Stimulated activated CD8-positive, alpha-beta memory T cell treated with anti-CD3 and anti-CD28 coated beads, Interleukin-7, amount 100 ng/mL, for 24 hours (primary cell): ENCODE measurements at regions not wholly inside any gene's neighbourhood (a gene's known extent, or its start where the extent isn't known, plus 50 kb on each side); places are given as distances from the start of the nearest gene placed in this dataset.

ENCODE experiments used
- DNase-seq: peaks from one replicate; pipeline ENCODE4 v3.0.0-alpha.2; 2020; ENCODE audit warnings: low read depth

GRCh38 chr6:109295109-109295773 is 87.0 kb downstream of the CD164 start:
- DNase-seq: no peak

- no peak for DNase-seq
Observed at GRCh38 chr6:109292983-109293586, 89.2 kb downstream of the CD164 start.

- DNase-seq: no peak
Observed at GRCh38 chr6:109292420-109292819, 89.8 kb downstream of the CD164 start.

GRCh38 chr6:109291902-109292301 is 90.4 kb downstream of the CD164 start:
- DNase-seq: no peak

GRCh38 chr6:109290143-109290931 is 91.9 kb downstream of the CD164 start:
- DNase-seq: no peak

GRCh38 chr6:109285366-109285765 is 96.9 kb downstream of the CD164 start:
- DNase-seq: no peak

- DNase-seq: no peak
Observed at GRCh38 chr6:109284675-109285074, 97.6 kb downstream of the CD164 start.

GRCh38 chr6:109282756-109283155 is 99.5 kb downstream of the CD164 start:
- no peak for DNase-seq

- no peak for DNase-seq
Observed at GRCh38 chr6:109279628-109280027, 102.6 kb downstream of the CD164 start.

- DNase-seq: no peak
Observed at GRCh38 chr6:109271622-109272021, 110.6 kb downstream of the CD164 start.

GRCh38 chr6:109269953-109270517 is 112.2 kb downstream of the CD164 start:
- no peak for DNase-seq

- DNase-seq: no peak
Observed at GRCh38 chr6:109269057-109269456, 113.2 kb downstream of the CD164 start.

GRCh38 chr6:109265530-109265929 is 116.7 kb downstream of the CD164 start:
- DNase-seq: no peak

GRCh38 chr6:109263873-109264700 is 118.2 kb downstream of the CD164 start:
- DNase-seq: no peak

GRCh38 chr6:109262261-109262660 is 120.0 kb downstream of the CD164 start:
- DNase-seq: no peak

GRCh38 chr6:109261811-109262210 is 120.5 kb downstream of the CD164 start:
- no peak for DNase-seq

- no peak for DNase-seq
Observed at GRCh38 chr6:109260701-109261100, 121.6 kb downstream of the CD164 start.

- no peak for DNase-seq
Observed at GRCh38 chr6:109260126-109260525, 122.1 kb downstream of the CD164 start.

GRCh38 chr6:109258129-109258528 is 124.1 kb downstream of the CD164 start:
- DNase-seq: no peak

- no peak for DNase-seq
Observed at GRCh38 chr6:109257494-109257893, 124.8 kb downstream of the CD164 start.

- no peak for DNase-seq
Observed at GRCh38 chr6:109255946-109256640, 126.2 kb downstream of the CD164 start.
